HG02610 (cell line): ENCODE measurements at regions not wholly inside any gene's neighbourhood (a gene's known extent, or its start where the extent isn't known, plus 50 kb on each side); places are given as distances from the start of the nearest gene placed in this dataset.
"Not testable (repeated sequence)": the region's sequence is repeated elsewhere in the genome, so short reads cannot be mapped to it uniquely, and the experiment has no call there.

Experiments
- ATAC-seq: cut with Tn5 transposase; IDR thresholded peaks from one replicate; pipeline ENCODE4 v1.9.1; 2021; ENCODE audit warnings: mild to moderate bottlenecking, moderate library complexity; ENCODE audit not compliant: unreplicated experiment

GRCh38 chr2:42978887-42979415 lies 186.6 kb upstream of the HAAO start:
- no peak for ATAC-seq

GRCh38 chr2:42978175-42978886 lies 185.9 kb upstream of the HAAO start:
- ATAC-seq, result no peak

GRCh38 chr2:42977270-42978174 lies 185.1 kb upstream of the HAAO start:
- no peak for ATAC-seq

GRCh38 chr2:42976351-42976750 lies 184.0 kb upstream of the HAAO start:
- no peak for ATAC-seq

- ATAC-seq, result no peak
These were observed 182.6 kb upstream of the HAAO start for GRCh38 chr2:42974721-42975717.

GRCh38 chr2:42974169-42974720 lies 181.9 kb upstream of the HAAO start:
- ATAC-seq, result no peak

GRCh38 chr2:42973726-42974125 lies 181.3 kb upstream of the HAAO start:
- ATAC-seq, result no peak

GRCh38 chr2:42972933-42973516 lies 180.6 kb upstream of the HAAO start:
- ATAC-seq, result not testable (repeated sequence)

GRCh38 chr2:42971947-42972736 lies 179.8 kb upstream of the HAAO start:
- ATAC-seq, result no peak

GRCh38 chr2:42971381-42971780 lies 179.0 kb upstream of the HAAO start:
- no peak for ATAC-seq

- ATAC-seq, result no peak
These were observed 177.8 kb upstream of the HAAO start for GRCh38 chr2:42970151-42970550.

- no peak for ATAC-seq
These were observed 177.1 kb upstream of the HAAO start for GRCh38 chr2:42969231-42970150.

GRCh38 chr2:42967959-42968674 lies 175.7 kb upstream of the HAAO start:
- no peak for ATAC-seq

- no peak for ATAC-seq
These were observed 173.5 kb upstream of the HAAO start for GRCh38 chr2:42965910-42966309.

- ATAC-seq, result no peak
These were observed 172.8 kb upstream of the HAAO start for GRCh38 chr2:42965196-42965595.

- no peak for ATAC-seq
These were observed 172.2 kb upstream of the HAAO start for GRCh38 chr2:42964439-42965083.

GRCh38 chr2:42963452-42964068 lies 171.2 kb upstream of the HAAO start:
- no peak for ATAC-seq
